A549 (cell line): ENCODE measurements at regions not wholly inside any gene's neighbourhood (a gene's known extent, or its start where the extent isn't known, plus 50 kb on each side); places are given as distances from the start of the nearest gene placed in this dataset.
"Not testable (repeated sequence)": the region's sequence is repeated elsewhere in the genome, so short reads cannot be mapped to it uniquely, and the experiment has no call there.

Source experiments
- ATAC-seq, 2 experiments: fragments of 200-7000 bp in 1 of 2; fragments of >200 bp in 1 of 2; cut with Nextera tagmentation in 1 of 2; cut with Tn5 transposase in 1 of 2; 3 replicates each; pipeline versions ENCODE4 v1.8.0 to v1.9.1; 2018 to 2020; ENCODE audit warnings: mild to moderate bottlenecking in 1 of 2, moderate library complexity in 1 of 2
- CTCF ChIA-PET: fragments of 300-600 bp; sonication (Branson Sonifier 250); formaldehyde crosslinking; extraction: SDS; loops from one replicate; lab custom pipeline; 2021; ENCODE audit warnings: antibody characterized with exemption, inconsistent platforms; lab: Yijun Ruan, JAX
- POLR2A ChIA-PET: fragments of 350-600 bp; formaldehyde crosslinking; extraction: SDS; loops from one replicate; lab custom pipeline; 2021; ENCODE audit warnings: antibody characterized with exemption, inconsistent platforms; lab: Yijun Ruan, JAX
- DNase-seq, 2 experiments: peaks; one replicate each; pipeline versions ENCODE4 v3.0.0 to v3.0.0-alpha.2; 2011 to 2016; ENCODE audit warnings: low read depth in 1 of 2, low spot score in 1 of 2
- FAIRE-seq: peaks from 2 replicates; lab custom pipeline; 2011; peaks lifted over from hg19 to GRCh38; lab: Jason Lieb, UNC
- H3K27ac ChIP-seq, 2 experiments: fragments of >200 bp; sonication (Bioruptor Twin); formaldehyde crosslinking; 3 replicates each; pipeline ENCODE4 v1.5.1; 2016 to 2017
- H3K4me1 ChIP-seq: fragments of >200 bp; sonication (Bioruptor Twin); formaldehyde crosslinking; 3 replicates; pipeline ENCODE4 v1.6.1; 2016
- H3K4me2 ChIP-seq: fragments of >200 bp; sonication (Bioruptor Twin); formaldehyde crosslinking; 3 replicates; pipeline ENCODE4 v1.6.1; 2016
- H3K4me3 ChIP-seq: fragments of >200 bp; sonication (Bioruptor Twin); formaldehyde crosslinking; 3 replicates; pipeline ENCODE4 v1.5.1; 2016
- H3K9me3 ChIP-seq: fragments of >200 bp; sonication (Bioruptor Twin); formaldehyde crosslinking; 3 replicates; pipeline ENCODE4 v1.6.1; 2016
- CBX2 ChIP-seq: fragments of 200-600 bp; sonication (generic); IDR thresholded peaks from 2 replicates; pipeline ENCODE4 v1.6.1; 2016; ENCODE audit warnings: low read depth, mild to moderate bottlenecking, borderline replicate concordance
- CHD2 ChIP-seq: fragments of 150-350 bp; IDR thresholded peaks from 2 replicates; pipeline ENCODE4 v1.6.1; 2014; ENCODE audit warnings: low read length; ENCODE audit not compliant: partially characterized antibody
- CHD4 ChIP-seq: fragments of 200-600 bp; sonication (generic); IDR thresholded peaks from 2 replicates; pipeline ENCODE4 v1.6.1; 2016; ENCODE audit warnings: antibody characterized with exemption, mild to moderate bottlenecking, borderline replicate concordance
- E2F6 ChIP-seq: IDR thresholded peaks from 2 replicates; pipeline ENCODE4 v1.6.1; 2012; ENCODE audit warnings: low read depth, borderline replicate concordance
- EHF ChIP-seq: fragments of 250-450 bp; sonication (Bioruptor Pico); IDR thresholded peaks from 2 replicates; pipeline ENCODE4 v1.5.0; 2020; ENCODE audit warnings: mild to moderate bottlenecking
- EP300 ChIP-seq, 2 experiments: fragments of >200 bp; sonication (Bioruptor Twin); formaldehyde crosslinking; IDR thresholded peaks; 2 replicates in 1 of 2; 3 replicates in 1 of 2; pipeline ENCODE4 v1.6.1; 2016 to 2017
- FOSB ChIP-seq: fragments of 250-450 bp; sonication (Bioruptor Pico); IDR thresholded peaks from 2 replicates; pipeline ENCODE4 v1.5.0; 2020; ENCODE audit warnings: mild to moderate bottlenecking, moderate library complexity
- FOXS1 ChIP-seq: fragments of 250-450 bp; sonication (Bioruptor Pico); IDR thresholded peaks from 2 replicates; pipeline ENCODE4 v1.5.0; 2020; ENCODE audit warnings: mild to moderate bottlenecking, moderate library complexity
- HDAC2 ChIP-seq: fragments of 200-600 bp; sonication (generic); IDR thresholded peaks from 2 replicates; pipeline ENCODE4 v1.6.1; 2016
- HOXA7 ChIP-seq: fragments of 250-450 bp; sonication (Bioruptor Pico); IDR thresholded peaks from 2 replicates; pipeline ENCODE4 v1.5.0; 2020; ENCODE audit warnings: mild to moderate bottlenecking, moderate library complexity
- HOXB13 ChIP-seq: fragments of 250-450 bp; sonication (Bioruptor Pico); IDR thresholded peaks from 2 replicates; pipeline ENCODE4 v1.5.0; 2020; ENCODE audit warnings: low read depth, mild to moderate bottlenecking, moderate library complexity
- JUN ChIP-seq, 2 experiments: fragments of >200 bp; sonication (Bioruptor Twin); formaldehyde crosslinking; IDR thresholded peaks; 2 replicates in 1 of 2; 3 replicates in 1 of 2; pipeline ENCODE4 v1.6.1; 2016 to 2017
- JUNB ChIP-seq: fragments of >200 bp; sonication (Bioruptor Twin); formaldehyde crosslinking; IDR thresholded peaks from 2 replicates; pipeline ENCODE4 v1.6.1; 2016
- KDM5A ChIP-seq: fragments of 200-600 bp; sonication (generic); IDR thresholded peaks from 2 replicates; pipeline ENCODE4 v1.6.1; 2016; ENCODE audit warnings: antibody characterized with exemption, mild to moderate bottlenecking
- MAFK ChIP-seq: fragments of 450-650 bp; IDR thresholded peaks from 2 replicates; pipeline ENCODE4 v1.6.1; 2014; ENCODE audit not compliant: partially characterized antibody
- MAX ChIP-seq: IDR thresholded peaks from 2 replicates; pipeline ENCODE4 v1.6.1; 2012
- MAZ ChIP-seq: fragments of 150-350 bp; IDR thresholded peaks from 2 replicates; pipeline ENCODE4 v1.6.1; 2014; ENCODE audit warnings: antibody characterized with exemption, low read depth, low read length, borderline replicate concordance
- MYC ChIP-seq: IDR thresholded peaks from 2 replicates; pipeline ENCODE4 v1.6.1; 2012; ENCODE audit warnings: mild to moderate bottlenecking, inconsistent platforms, low read length, improper control_type of control experiment, borderline replicate concordance
- POLR2A ChIP-seq: IDR thresholded peaks from 2 replicates; pipeline ENCODE4 v1.6.1; 2012; ENCODE audit warnings: mild to moderate bottlenecking, low read length
- POLR2AphosphoS2 ChIP-seq: conservative IDR thresholded peaks from 2 replicates; pipeline ENCODE4 v1.6.1; 2012; ENCODE audit warnings: low read length, improper control_type of control experiment, inconsistent platforms
- RAD21 ChIP-seq, 2 experiments: fragments of >200 bp in 1 of 2; sonication (Bioruptor Twin) in 1 of 2; formaldehyde crosslinking in 1 of 2; IDR thresholded peaks in 1 of 2; conservative IDR thresholded peaks in 1 of 2; 2 replicates in 1 of 2; 3 replicates in 1 of 2; pipeline ENCODE4 v1.6.1; 2012 to 2018; ENCODE audit warnings: inconsistent platforms in 1 of 2
- RARB ChIP-seq: fragments of 250-450 bp; sonication (Bioruptor Pico); IDR thresholded peaks from 2 replicates; pipeline ENCODE4 v1.8.0; 2021; ENCODE audit warnings: mild to moderate bottlenecking, moderate library complexity
- RFX5 ChIP-seq: fragments of 450-650 bp; IDR thresholded peaks from 2 replicates; pipeline ENCODE4 v1.7.1; 2014; ENCODE audit warnings: antibody characterized with exemption, mild to moderate bottlenecking, moderate library complexity
- RNF2 ChIP-seq: fragments of 200-600 bp; sonication (generic); IDR thresholded peaks from 2 replicates; pipeline ENCODE4 v1.6.1; 2016; ENCODE audit warnings: low read depth, mild to moderate bottlenecking, antibody characterized with exemption, moderate library complexity, borderline replicate concordance
- SMC3 ChIP-seq: fragments of >200 bp; sonication (Bioruptor Twin); formaldehyde crosslinking; IDR thresholded peaks from 3 replicates; pipeline ENCODE4 v1.6.1; 2018; ENCODE audit warnings: inconsistent platforms
- TFCP2L1 ChIP-seq: fragments of 250-450 bp; sonication (Bioruptor Pico); IDR thresholded peaks from 2 replicates; pipeline ENCODE4 v1.5.0; 2021; ENCODE audit warnings: mild to moderate bottlenecking
- TP53 ChIP-seq: fragments of 250-450 bp; sonication (Bioruptor Pico); IDR thresholded peaks from 2 replicates; pipeline ENCODE4 v1.5.0; 2021; ENCODE audit warnings: mild to moderate bottlenecking, moderate library complexity
- ZFP36 ChIP-seq: fragments of 450-650 bp; IDR thresholded peaks from 2 replicates; pipeline ENCODE4 v1.6.1; 2014; ENCODE audit warnings: borderline replicate concordance; ENCODE audit not compliant: partially characterized antibody
- ZSCAN20 ChIP-seq: fragments of 250-450 bp; sonication (Bioruptor Pico); IDR thresholded peaks from 2 replicates; pipeline ENCODE4 v1.8.0; 2022; ENCODE audit warnings: mild to moderate bottlenecking, moderate library complexity
- WGBS: methylation state at CpG from one replicate; pipeline ENCODE4 v1.1.6; 2017; ENCODE audit errors: missing lambda C conversion rate; 5-methylcytosine and 5-hydroxymethylcytosine counted together
- TF ChIP-seq, protein P1 (sequence below): IDR thresholded peaks from 2 replicates; pipeline ENCODE4 v1.6.1; 2012

- Histone ChIP-seq H3K27ac (no peak overlapping the region), H3K9me3 (no peaks in the 10 kb centered on the region), H3K4me3 (no peak overlapping the region), H3K4me2 (no peak overlapping the region), H3K4me1 (no peaks in the 10 kb centered on the region)
- FAIRE-seq (no peak), ATAC-seq (no peak), DNase-seq (no peak)
- 86% methylated on average over 3 of the region's 3 CpGs for WGBS
- ChIA-PET CTCF (no interaction called here), POLR2A (no interaction called here)
- TF ChIP-seq FOXS1 (CRISPR knock-in tag) (no peak), CHD2 (no peak), HDAC2 (no peak), RAD21 (conservative IDR thresholded peaks at IDR 0.05 in 1 of 2, IDR thresholded peaks at IDR 0.05 in 1 of 2) (no peak), TFCP2L1 (CRISPR knock-in tag) (no peak), HOXA7 (CRISPR knock-in tag) (no peak), CHD4 (no peak), ZSCAN20 (no peak), MAZ (no peak), MYC (no peak), MAX (no peak), EHF (CRISPR knock-in tag) (no peak), TP53 (CRISPR knock-in tag) (no peak), KDM5A (no peak)
- TF ChIP-seq, protein P1, sequence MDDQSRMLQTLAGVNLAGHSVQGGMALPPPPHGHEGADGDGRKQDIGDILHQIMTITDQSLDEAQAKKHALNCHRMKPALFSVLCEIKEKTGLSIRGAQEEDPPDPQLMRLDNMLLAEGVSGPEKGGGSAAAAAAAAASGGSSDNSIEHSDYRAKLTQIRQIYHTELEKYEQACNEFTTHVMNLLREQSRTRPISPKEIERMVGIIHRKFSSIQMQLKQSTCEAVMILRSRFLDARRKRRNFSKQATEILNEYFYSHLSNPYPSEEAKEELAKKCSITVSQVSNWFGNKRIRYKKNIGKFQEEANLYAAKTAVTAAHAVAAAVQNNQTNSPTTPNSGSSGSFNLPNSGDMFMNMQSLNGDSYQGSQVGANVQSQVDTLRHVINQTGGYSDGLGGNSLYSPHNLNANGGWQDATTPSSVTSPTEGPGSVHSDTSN = no peak
Observed at GRCh38 chr4:100906973-100907372, 389.2 kb upstream of the EMCN start.

DNA sequence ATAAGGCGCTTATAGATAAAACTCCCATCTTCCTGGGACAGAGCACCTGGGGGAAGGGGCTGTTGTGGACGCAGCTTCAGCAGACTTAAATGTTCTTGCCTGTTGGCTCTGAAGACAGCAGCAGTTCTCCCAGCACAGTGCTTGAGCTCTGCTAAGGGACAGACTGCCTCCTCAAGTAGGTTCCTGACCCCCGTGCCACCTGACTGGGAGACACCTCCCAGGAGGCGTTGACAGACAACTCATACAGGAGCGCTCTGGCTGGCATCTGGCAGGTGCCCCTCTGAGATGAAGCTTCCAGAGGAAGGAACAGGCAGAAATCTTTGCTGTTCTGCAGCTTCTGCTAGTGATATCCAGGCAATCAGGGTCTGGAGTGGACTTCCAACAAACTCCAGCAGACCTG, 383.1 kb upstream of the EMCN start:
- POLR2A ChIA-PET = not testable (repeated sequence)

GRCh38 chr4:100900134-100900533, 382.3 kb upstream of the EMCN start:
- FAIRE-seq (no peak), ATAC-seq (no peak), DNase-seq (no peak)
- 80% methylated on average over 11 of the region's 11 CpGs for WGBS
- Histone ChIP-seq H3K4me1 (no peaks in the 10 kb centered on the region), H3K4me3 (no peak overlapping the region), H3K27ac (no peak overlapping the region), H3K4me2 (no peak overlapping the region), H3K9me3 (no peaks in the 10 kb centered on the region)
- no peak for TF ChIP-seq RFX5
- TF ChIP-seq EHF (CRISPR knock-in tag) = no peak
- no peak for TF ChIP-seq RARB (CRISPR knock-in tag)
- TF ChIP-seq EP300 (IDR thresholded peaks at IDR 0.05) = no peak
- TF ChIP-seq JUN (IDR thresholded peaks at IDR 0.05) = no peak
- no peak for TF ChIP-seq JUNB
- no peak for TF ChIP-seq RNF2
- no peak for TF ChIP-seq RAD21 (conservative IDR thresholded peaks at IDR 0.05 in 1 of 2, IDR thresholded peaks at IDR 0.05 in 1 of 2)
- no peak for TF ChIP-seq FOSB
- TF ChIP-seq SMC3 = no peak
- TF ChIP-seq MAFK = no peak
- no peak for TF ChIP-seq HOXB13 (CRISPR knock-in tag)
- TF ChIP-seq E2F6 = no peak
- no peak for TF ChIP-seq CBX2
- no peak for TF ChIP-seq ZFP36
- TF ChIP-seq POLR2AphosphoS2 = no peak
- no peak for TF ChIP-seq POLR2A
- CTCF ChIA-PET = no interaction called here
- POLR2A ChIA-PET = no interaction called here

More for the DNA sequence above, 383.1 kb upstream of the EMCN start:
- H3K4me2 ChIP-seq, H3K27ac ChIP-seq, H3K4me1 ChIP-seq, H3K9me3 ChIP-seq, CTCF ChIA-PET, H3K4me3 ChIP-seq, DNase-seq, FAIRE-seq, ATAC-seq: not testable (repeated sequence)
- 67% methylated on average over 3 of the region's 5 CpGs for WGBS
